ENCODE measurements at regions not wholly inside any gene's neighbourhood (a gene's known extent, or its start where the extent isn't known, plus 50 kb on each side); places are given as distances from the start of the nearest gene placed in this dataset.

DNA sequence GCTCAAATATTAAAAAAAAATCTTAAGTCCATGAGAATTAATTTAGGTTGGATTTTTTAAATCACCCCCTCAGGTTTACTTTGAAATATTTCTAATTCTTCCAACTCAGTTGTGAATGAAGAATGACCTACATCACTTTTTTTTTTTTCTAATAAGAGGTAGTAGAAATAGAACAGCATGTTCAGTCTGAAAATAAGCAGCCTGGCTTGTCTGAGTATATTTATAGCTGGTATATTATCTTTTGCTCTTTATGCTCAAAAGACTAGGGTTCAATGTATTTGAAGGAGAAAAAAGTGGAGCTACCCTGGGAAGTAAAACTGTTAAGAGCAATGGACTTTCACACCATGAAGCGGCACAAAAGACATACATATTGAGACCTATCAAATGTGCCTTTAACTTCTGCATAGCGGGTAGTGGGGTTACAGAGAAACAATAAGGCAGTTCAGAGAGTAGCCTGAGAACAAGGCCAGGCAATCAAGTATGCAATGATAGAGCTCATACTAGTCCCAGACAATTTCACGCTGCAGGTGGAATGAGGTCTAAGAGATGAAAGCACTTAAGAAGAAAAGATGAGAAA lies 175.4 kb upstream of the CDH12 start:
- TF ChIP-seq, protein P1, sequence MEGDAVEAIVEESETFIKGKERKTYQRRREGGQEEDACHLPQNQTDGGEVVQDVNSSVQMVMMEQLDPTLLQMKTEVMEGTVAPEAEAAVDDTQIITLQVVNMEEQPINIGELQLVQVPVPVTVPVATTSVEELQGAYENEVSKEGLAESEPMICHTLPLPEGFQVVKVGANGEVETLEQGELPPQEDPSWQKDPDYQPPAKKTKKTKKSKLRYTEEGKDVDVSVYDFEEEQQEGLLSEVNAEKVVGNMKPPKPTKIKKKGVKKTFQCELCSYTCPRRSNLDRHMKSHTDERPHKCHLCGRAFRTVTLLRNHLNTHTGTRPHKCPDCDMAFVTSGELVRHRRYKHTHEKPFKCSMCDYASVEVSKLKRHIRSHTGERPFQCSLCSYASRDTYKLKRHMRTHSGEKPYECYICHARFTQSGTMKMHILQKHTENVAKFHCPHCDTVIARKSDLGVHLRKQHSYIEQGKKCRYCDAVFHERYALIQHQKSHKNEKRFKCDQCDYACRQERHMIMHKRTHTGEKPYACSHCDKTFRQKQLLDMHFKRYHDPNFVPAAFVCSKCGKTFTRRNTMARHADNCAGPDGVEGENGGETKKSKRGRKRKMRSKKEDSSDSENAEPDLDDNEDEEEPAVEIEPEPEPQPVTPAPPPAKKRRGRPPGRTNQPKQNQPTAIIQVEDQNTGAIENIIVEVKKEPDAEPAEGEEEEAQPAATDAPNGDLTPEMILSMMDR (conservative IDR thresholded peaks at IDR 0.05) = no peak
- TF ChIP-seq ZFX (IDR thresholded peaks at IDR 0.05) = no peak
